ENCODE measurements at regions not wholly inside any gene's neighbourhood (a gene's known extent, or its start where the extent isn't known, plus 50 kb on each side); places are given as distances from the start of the nearest gene placed in this dataset.

DNA sequence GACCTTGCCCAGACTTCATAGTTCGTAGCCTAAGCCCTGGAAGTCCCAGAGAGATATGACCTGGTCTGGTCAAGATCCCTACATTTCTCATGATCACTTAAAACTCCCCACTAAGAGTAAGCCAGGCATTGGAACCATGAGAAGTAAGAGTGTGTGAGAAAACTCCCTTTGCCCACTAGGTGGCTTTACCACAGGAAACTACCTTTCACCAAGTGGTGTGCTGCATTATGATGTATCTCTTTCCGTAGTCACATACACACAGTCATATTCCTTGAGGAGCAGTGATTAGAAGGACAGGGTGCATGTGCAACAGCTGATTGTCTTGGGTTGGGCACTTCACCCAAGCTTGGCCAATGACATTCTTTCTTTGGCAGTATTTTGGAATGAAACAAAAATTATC lies 639.3 kb downstream of the KCNJ2 start:
- intact Hi-C loops (cut with DNase I), result no loop called here
- Histone ChIP-seq H3K27ac (ENCODE audit: low read depth in 2 of 2, low read length in 2 of 2) (no peak overlapping the region), H3K4me3 (ENCODE audit: low read length in 3 of 3) (no peak overlapping the region), H3K9ac (ENCODE audit: low read length in 3 of 3) (no peak overlapping the region), H3K36me3 (ENCODE audit: control insufficient read depth in 2 of 3, insufficient read depth in 3 of 3, low read length in 3 of 3) (no peaks in the 10 kb centered on the region), H3K4me1 (ENCODE audit: control insufficient read depth in 2 of 3, insufficient read depth in 2 of 3, low read depth in 1 of 3, low read length in 3 of 3) (no peaks in the 10 kb centered on the region), H3K9me3 (ENCODE audit: control insufficient read depth in 2 of 3, insufficient read depth in 1 of 3, low read length in 3 of 3) (no peaks in the 10 kb centered on the region), H3K27me3 (ENCODE audit: control insufficient read depth, insufficient read depth, low read length) (no peaks in the 10 kb centered on the region)
- FAIRE-seq (no peak), DNase-seq (no peak)
- TF ChIP-seq, protein P1, sequence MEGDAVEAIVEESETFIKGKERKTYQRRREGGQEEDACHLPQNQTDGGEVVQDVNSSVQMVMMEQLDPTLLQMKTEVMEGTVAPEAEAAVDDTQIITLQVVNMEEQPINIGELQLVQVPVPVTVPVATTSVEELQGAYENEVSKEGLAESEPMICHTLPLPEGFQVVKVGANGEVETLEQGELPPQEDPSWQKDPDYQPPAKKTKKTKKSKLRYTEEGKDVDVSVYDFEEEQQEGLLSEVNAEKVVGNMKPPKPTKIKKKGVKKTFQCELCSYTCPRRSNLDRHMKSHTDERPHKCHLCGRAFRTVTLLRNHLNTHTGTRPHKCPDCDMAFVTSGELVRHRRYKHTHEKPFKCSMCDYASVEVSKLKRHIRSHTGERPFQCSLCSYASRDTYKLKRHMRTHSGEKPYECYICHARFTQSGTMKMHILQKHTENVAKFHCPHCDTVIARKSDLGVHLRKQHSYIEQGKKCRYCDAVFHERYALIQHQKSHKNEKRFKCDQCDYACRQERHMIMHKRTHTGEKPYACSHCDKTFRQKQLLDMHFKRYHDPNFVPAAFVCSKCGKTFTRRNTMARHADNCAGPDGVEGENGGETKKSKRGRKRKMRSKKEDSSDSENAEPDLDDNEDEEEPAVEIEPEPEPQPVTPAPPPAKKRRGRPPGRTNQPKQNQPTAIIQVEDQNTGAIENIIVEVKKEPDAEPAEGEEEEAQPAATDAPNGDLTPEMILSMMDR (IDR thresholded peaks at IDR 0.05; ENCODE audit: borderline replicate concordance, extremely low read depth, insufficient read depth), result peak; percentile 9

DNA sequence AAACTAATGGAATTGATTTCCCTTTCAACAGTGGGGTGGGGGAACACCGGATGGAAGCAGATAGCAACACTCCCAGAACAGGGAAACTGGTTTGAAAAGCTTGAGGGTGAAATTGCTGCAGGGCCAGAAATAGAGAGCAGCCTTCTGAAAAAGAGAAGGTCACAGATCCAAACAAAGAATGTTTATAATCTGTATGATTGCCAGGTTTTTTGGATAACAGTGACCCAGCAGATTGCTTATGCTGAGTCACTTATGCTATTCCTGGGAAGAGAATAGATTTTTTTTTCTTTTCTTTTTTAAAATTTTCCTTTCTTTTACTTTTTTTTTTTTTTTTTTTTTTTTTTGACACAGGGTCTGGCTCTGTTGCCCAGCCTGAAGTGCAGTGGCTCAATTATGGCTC lies 641.3 kb downstream of the KCNJ2 start:
- no peaks in the 10 kb centered on the region for H3K36me3 ChIP-seq (ENCODE audit: control insufficient read depth in 2 of 3, insufficient read depth in 3 of 3, low read length in 3 of 3)
- no peaks in the 10 kb centered on the region for H3K27me3 ChIP-seq (ENCODE audit: control insufficient read depth, insufficient read depth, low read length)
- FAIRE-seq (no peak), DNase-seq (peak in 1 of 5 donors; percentile 17)
- no peak overlapping the region for H3K9ac ChIP-seq (ENCODE audit: low read length in 3 of 3)
- TF ChIP-seq, protein P1 (IDR thresholded peaks at IDR 0.05; ENCODE audit: borderline replicate concordance, extremely low read depth, insufficient read depth), result no peak
- intact Hi-C loops (cut with DNase I), result no loop called here
- no peaks in the 10 kb centered on the region for H3K9me3 ChIP-seq (ENCODE audit: control insufficient read depth in 2 of 3, insufficient read depth in 1 of 3, low read length in 3 of 3)
- no peaks in the 10 kb centered on the region for H3K4me1 ChIP-seq (ENCODE audit: control insufficient read depth in 2 of 3, insufficient read depth in 2 of 3, low read depth in 1 of 3, low read length in 3 of 3)
- H3K27ac ChIP-seq (ENCODE audit: low read depth in 2 of 2, low read length in 2 of 2), result no peak overlapping the region
- no peak overlapping the region for H3K4me3 ChIP-seq (ENCODE audit: low read length in 3 of 3)

GRCh38 chr17:70813355-70813930 lies 644.1 kb downstream of the KCNJ2 start:
- Histone ChIP-seq H3K36me3 (ENCODE audit: control insufficient read depth in 2 of 3, insufficient read depth in 3 of 3, low read length in 3 of 3) (no peaks in the 10 kb centered on the region), H3K27ac (ENCODE audit: low read depth in 2 of 2, low read length in 2 of 2) (no peak overlapping the region), H3K27me3 (ENCODE audit: control insufficient read depth, insufficient read depth, low read length) (no peaks in the 10 kb centered on the region), H3K4me3 (ENCODE audit: low read length in 3 of 3) (no peak overlapping the region), H3K4me1 (ENCODE audit: control insufficient read depth in 2 of 3, insufficient read depth in 2 of 3, low read depth in 1 of 3, low read length in 3 of 3) (no peaks in the 10 kb centered on the region), H3K9ac (ENCODE audit: low read length in 3 of 3) (no peak overlapping the region), H3K9me3 (ENCODE audit: control insufficient read depth in 2 of 3, insufficient read depth in 1 of 3, low read length in 3 of 3) (no peaks in the 10 kb centered on the region)
- FAIRE-seq (no peak), DNase-seq (no peak)
- TF ChIP-seq, protein P1 (IDR thresholded peaks at IDR 0.05; ENCODE audit: borderline replicate concordance, extremely low read depth, insufficient read depth), result no peak
- intact Hi-C loops (cut with DNase I), result no loop called here

GRCh38 chr17:70819183-70819582 lies 649.9 kb downstream of the KCNJ2 start:
- H3K27me3 ChIP-seq (ENCODE audit: control insufficient read depth, insufficient read depth, low read length), result no peaks in the 10 kb centered on the region
- H3K9me3 ChIP-seq (ENCODE audit: control insufficient read depth in 2 of 3, insufficient read depth in 1 of 3, low read length in 3 of 3), result no peaks in the 10 kb centered on the region
- no peak overlapping the region for H3K4me3 ChIP-seq (ENCODE audit: low read length in 3 of 3)
- TF ChIP-seq, protein P1 (IDR thresholded peaks at IDR 0.05; ENCODE audit: borderline replicate concordance, extremely low read depth, insufficient read depth), result no peak
- H3K27ac ChIP-seq (ENCODE audit: low read depth in 2 of 2, low read length in 2 of 2), result no peak overlapping the region
- intact Hi-C loops (cut with DNase I), result no loop called here
- DNase-seq (no peak), FAIRE-seq (no peak)
- no peaks in the 10 kb centered on the region for H3K36me3 ChIP-seq (ENCODE audit: control insufficient read depth in 2 of 3, insufficient read depth in 3 of 3, low read length in 3 of 3)
- H3K4me1 ChIP-seq (ENCODE audit: control insufficient read depth in 2 of 3, insufficient read depth in 2 of 3, low read depth in 1 of 3, low read length in 3 of 3), result no peaks in the 10 kb centered on the region
- no peak overlapping the region for H3K9ac ChIP-seq (ENCODE audit: low read length in 3 of 3)

Measured in kidney (tissue), 13 donors.